Ectodermal cell (in vitro differentiated cells): ENCODE measurements at regions not wholly inside any gene's neighbourhood (a gene's known extent, or its start where the extent isn't known, plus 50 kb on each side); places are given as distances from the start of the nearest gene placed in this dataset.

Source experiments
- H3K27ac ChIP-seq: 2 replicates; pipeline ENCODE4 v1.7.0; 2013; ENCODE audit warnings: mild to moderate bottlenecking, low read depth, low read length; ENCODE audit not compliant: insufficient read depth, poor library complexity, severe bottlenecking
- H3K27me3 ChIP-seq: 2 replicates; pipeline ENCODE4 v1.7.0; 2013; ENCODE audit warnings: mild to moderate bottlenecking, low read length; ENCODE audit not compliant: insufficient read depth, control insufficient read depth, poor library complexity, severe bottlenecking
- H3K36me3 ChIP-seq: one replicate; pipeline ENCODE4 v1.7.0; 2013; ENCODE audit warnings: low read length; ENCODE audit not compliant: control insufficient read depth, insufficient read depth
- H3K4me1 ChIP-seq: one replicate; pipeline ENCODE4 v1.7.0; 2013; ENCODE audit warnings: low read length; ENCODE audit not compliant: control insufficient read depth, insufficient read depth
- H3K4me3 ChIP-seq: 2 replicates; pipeline ENCODE4 v1.7.0; 2013; ENCODE audit warnings: low read depth, low read length, control low read depth; ENCODE audit not compliant: insufficient read depth
- H3K9me3 ChIP-seq: 2 replicates; pipeline ENCODE4 v1.7.0; 2013; ENCODE audit warnings: mild to moderate bottlenecking, low read length, moderate library complexity; ENCODE audit not compliant: control insufficient read depth
- WGBS, 2 experiments: methylation state at CpG; one replicate each; pipeline ENCODE4 v1.1.7; 2013; ENCODE audit warnings: missing lambda C conversion rate in 2 of 2; 5-methylcytosine and 5-hydroxymethylcytosine counted together

- H3K27me3 ChIP-seq = no peaks in the 10 kb centered on the region
- WGBS, 2 experiments = 93 to 100% methylated on average over 2 of the region's 2 CpGs
- no peaks in the 10 kb centered on the region for H3K4me1 ChIP-seq
- H3K27ac ChIP-seq = no peak overlapping the region
- no peaks in the 10 kb centered on the region for H3K9me3 ChIP-seq
- no peaks in the 10 kb centered on the region for H3K36me3 ChIP-seq
- H3K4me3 ChIP-seq = no peak overlapping the region
Observed at GRCh38 chr10:9275861-9276260, 1221.4 kb downstream of the GATA3 start.

GRCh38 chr10:9285690-9286089 is 1231.2 kb downstream of the GATA3 start:
- H3K27me3 ChIP-seq = no peaks in the 10 kb centered on the region
- no peaks in the 10 kb centered on the region for H3K36me3 ChIP-seq
- H3K4me3 ChIP-seq = no peak overlapping the region
- no peaks in the 10 kb centered on the region for H3K9me3 ChIP-seq
- no peaks in the 10 kb centered on the region for H3K4me1 ChIP-seq
- WGBS, 2 experiments = 91 to 95% methylated on average over 6 to 7 of the region's 7 CpGs
- no peak overlapping the region for H3K27ac ChIP-seq

- no peaks in the 10 kb centered on the region for H3K9me3 ChIP-seq
- no peaks in the 10 kb centered on the region for H3K36me3 ChIP-seq
- H3K27ac ChIP-seq = no peak overlapping the region
- no peak overlapping the region for H3K4me3 ChIP-seq
- no peaks in the 10 kb centered on the region for H3K27me3 ChIP-seq
- H3K4me1 ChIP-seq = no peaks in the 10 kb centered on the region
- WGBS, 2 experiments = 60 to 100% methylated on average over 1 of the region's 1 CpG
Observed at GRCh38 chr10:9289811-9290210, 1235.3 kb downstream of the GATA3 start.

GRCh38 chr10:9291081-9291480 is 1236.6 kb downstream of the GATA3 start:
- Histone ChIP-seq H3K27me3 (no peaks in the 10 kb centered on the region), H3K4me1 (no peaks in the 10 kb centered on the region), H3K9me3 (no peaks in the 10 kb centered on the region), H3K27ac (no peak overlapping the region), H3K36me3 (no peaks in the 10 kb centered on the region), H3K4me3 (no peak overlapping the region)
- WGBS, 2 experiments = 100% methylated on average over 1 of the region's 1 CpG; no CpG with 5 or more reads in 1 of the 2 experiments

GRCh38 chr10:9294132-9294663 is 1239.7 kb downstream of the GATA3 start:
- Histone ChIP-seq H3K36me3 (no peaks in the 10 kb centered on the region), H3K4me1 (no peaks in the 10 kb centered on the region), H3K27me3 (no peaks in the 10 kb centered on the region), H3K4me3 (no peak overlapping the region), H3K27ac (no peak overlapping the region), H3K9me3 (no peaks in the 10 kb centered on the region)
- WGBS, 2 experiments = 80 to 81% methylated on average over 4 of the region's 4 CpGs

- Histone ChIP-seq H3K36me3 (no peaks in the 10 kb centered on the region), H3K4me3 (no peak overlapping the region), H3K27me3 (no peaks in the 10 kb centered on the region), H3K27ac (no peak overlapping the region), H3K9me3 (no peaks in the 10 kb centered on the region), H3K4me1 (no peaks in the 10 kb centered on the region)
- 73 to 93% methylated on average over 1 of the region's 1 CpG for WGBS, 2 experiments
Observed at GRCh38 chr10:9294865-9295264, 1240.4 kb downstream of the GATA3 start.

GRCh38 chr10:9296190-9296589 is 1241.7 kb downstream of the GATA3 start:
- H3K4me3 ChIP-seq = no peak overlapping the region
- no peaks in the 10 kb centered on the region for H3K4me1 ChIP-seq
- H3K27me3 ChIP-seq = no peaks in the 10 kb centered on the region
- 95 to 97% methylated on average over 3 to 4 of the region's 4 CpGs for WGBS, 2 experiments
- no peaks in the 10 kb centered on the region for H3K9me3 ChIP-seq
- H3K27ac ChIP-seq = no peak overlapping the region
- H3K36me3 ChIP-seq = no peaks in the 10 kb centered on the region

GRCh38 chr10:9297580-9297979 is 1243.1 kb downstream of the GATA3 start:
- Histone ChIP-seq H3K36me3 (no peaks in the 10 kb centered on the region), H3K4me1 (no peaks in the 10 kb centered on the region), H3K9me3 (no peaks in the 10 kb centered on the region), H3K4me3 (no peak overlapping the region), H3K27me3 (no peaks in the 10 kb centered on the region), H3K27ac (no peak overlapping the region)
- 87 to 88% methylated on average over 3 of the region's 3 CpGs for WGBS, 2 experiments

GRCh38 chr10:9299966-9300365 is 1245.5 kb downstream of the GATA3 start:
- H3K27me3 ChIP-seq = no peaks in the 10 kb centered on the region
- H3K4me1 ChIP-seq = no peaks in the 10 kb centered on the region
- no peaks in the 10 kb centered on the region for H3K36me3 ChIP-seq
- no peaks in the 10 kb centered on the region for H3K9me3 ChIP-seq
- H3K4me3 ChIP-seq = no peak overlapping the region
- H3K27ac ChIP-seq = no peak overlapping the region
- WGBS, 2 experiments = 92 to 97% methylated on average over 2 of the region's 2 CpGs

GRCh38 chr10:9301148-9301547 is 1246.7 kb downstream of the GATA3 start:
- 81 to 85% methylated on average over 1 to 2 of the region's 2 CpGs for WGBS, 2 experiments
- Histone ChIP-seq H3K9me3 (no peaks in the 10 kb centered on the region), H3K36me3 (no peaks in the 10 kb centered on the region), H3K4me3 (no peak overlapping the region), H3K27me3 (no peaks in the 10 kb centered on the region), H3K27ac (no peak overlapping the region), H3K4me1 (no peaks in the 10 kb centered on the region)

- Histone ChIP-seq H3K27me3 (no peaks in the 10 kb centered on the region), H3K4me3 (no peak overlapping the region), H3K4me1 (no peaks in the 10 kb centered on the region), H3K36me3 (no peaks in the 10 kb centered on the region), H3K27ac (no peak overlapping the region), H3K9me3 (no peaks in the 10 kb centered on the region)
- WGBS, 2 experiments = 82 to 92% methylated on average over 3 to 4 of the region's 4 CpGs
Observed at GRCh38 chr10:9301554-9301953, 1247.1 kb downstream of the GATA3 start.
